GM12878 (cell line): ENCODE measurements at regions not wholly inside any gene's neighbourhood (a gene's known extent, or its start where the extent isn't known, plus 50 kb on each side); places are given as distances from the start of the nearest gene placed in this dataset.

Experiments
- EZH2 ChIP-seq: IDR thresholded peaks from 2 replicates; pipeline ENCODE4 v1.6.1; 2012; ENCODE audit warnings: low read depth, mild to moderate bottlenecking, control low read depth, inconsistent platforms, low read length, borderline replicate concordance; ENCODE audit not compliant: control insufficient read depth
- FOXK2 ChIP-seq: fragments of 450-650 bp; IDR thresholded peaks from 2 replicates; pipeline ENCODE4 v1.6.1; 2017; ENCODE audit warnings: mild to moderate bottlenecking, moderate library complexity
- MEF2B ChIP-seq: fragments of 450-650 bp; IDR thresholded peaks from 2 replicates; pipeline ENCODE4 v1.6.1; 2018; ENCODE audit warnings: mild to moderate bottlenecking, moderate library complexity; ENCODE audit not compliant: partially characterized antibody, poor library complexity, severe bottlenecking
- MYC ChIP-seq: IDR thresholded peaks from 2 replicates; pipeline ENCODE4 v1.6.1; 2011; ENCODE audit warnings: mild to moderate bottlenecking, low read length, moderate library complexity, inconsistent platforms; ENCODE audit not compliant: insufficient read depth, insufficient replicate concordance, insufficient read length, severe bottlenecking
- POLR2AphosphoS5 ChIP-seq: IDR thresholded peaks from 2 replicates; pipeline ENCODE4 v1.6.1; 2011; ENCODE audit warnings: mild to moderate bottlenecking, low read length, inconsistent platforms
- POU2F2 ChIP-seq: IDR thresholded peaks from 3 replicates; pipeline ENCODE4 v1.6.1; 2011; ENCODE audit warnings: low read depth, mild to moderate bottlenecking, low read length, borderline replicate concordance
- RAD21 ChIP-seq: IDR thresholded peaks from 2 replicates; pipeline ENCODE4 v1.6.1; 2011; ENCODE audit warnings: mild to moderate bottlenecking, low read depth, low read length, moderate library complexity; ENCODE audit not compliant: insufficient read depth
- SMAD5 ChIP-seq: IDR thresholded peaks from 2 replicates; pipeline ENCODE4 v1.6.1; 2016; ENCODE audit warnings: antibody characterized with exemption, low read depth
- TAF1 ChIP-seq: IDR thresholded peaks from 2 replicates; pipeline ENCODE4 v1.6.1; 2011; ENCODE audit warnings: mild to moderate bottlenecking, low read depth, low read length, borderline replicate concordance
- ZBTB33 ChIP-seq: fragments of 450-650 bp; IDR thresholded peaks from 2 replicates; pipeline ENCODE4 v1.6.1; 2017; ENCODE audit warnings: mild to moderate bottlenecking
- ZBTB4 ChIP-seq: fragments of 450-650 bp; formaldehyde crosslinking; IDR thresholded peaks from 2 replicates; pipeline ENCODE4 v1.4.0; 2022; ENCODE audit warnings: mild to moderate bottlenecking, moderate library complexity
- ZBTB40 ChIP-seq: fragments of 450-650 bp; IDR thresholded peaks from 2 replicates; pipeline ENCODE4 v1.6.1; 2016; ENCODE audit warnings: mild to moderate bottlenecking, moderate library complexity, borderline replicate concordance
- TF ChIP-seq, protein P1 (sequence below), 3 experiments: IDR thresholded peaks in 2 of 3; conservative IDR thresholded peaks in 1 of 3; 2 replicates each; pipeline ENCODE4 v1.5.1; 2011; ENCODE audit warnings: low read depth in 3 of 3, low read length in 3 of 3, mild to moderate bottlenecking in 3 of 3, control low read depth in 2 of 3, moderate library complexity in 2 of 3, inconsistent platforms in 1 of 3, mixed read lengths in 1 of 3; ENCODE audit not compliant: control insufficient read depth in 2 of 3, insufficient read depth in 1 of 3; ENCODE audit errors: extremely low read depth in 1 of 3

GRCh38 chr15:85924088-85924487, 129.4 kb upstream of the KLHL25 start:
- no peak for TF ChIP-seq RAD21
- TF ChIP-seq EZH2, result no peak
- TF ChIP-seq MYC, result no peak
- TF ChIP-seq SMAD5, result no peak
- TF ChIP-seq, protein P1, sequence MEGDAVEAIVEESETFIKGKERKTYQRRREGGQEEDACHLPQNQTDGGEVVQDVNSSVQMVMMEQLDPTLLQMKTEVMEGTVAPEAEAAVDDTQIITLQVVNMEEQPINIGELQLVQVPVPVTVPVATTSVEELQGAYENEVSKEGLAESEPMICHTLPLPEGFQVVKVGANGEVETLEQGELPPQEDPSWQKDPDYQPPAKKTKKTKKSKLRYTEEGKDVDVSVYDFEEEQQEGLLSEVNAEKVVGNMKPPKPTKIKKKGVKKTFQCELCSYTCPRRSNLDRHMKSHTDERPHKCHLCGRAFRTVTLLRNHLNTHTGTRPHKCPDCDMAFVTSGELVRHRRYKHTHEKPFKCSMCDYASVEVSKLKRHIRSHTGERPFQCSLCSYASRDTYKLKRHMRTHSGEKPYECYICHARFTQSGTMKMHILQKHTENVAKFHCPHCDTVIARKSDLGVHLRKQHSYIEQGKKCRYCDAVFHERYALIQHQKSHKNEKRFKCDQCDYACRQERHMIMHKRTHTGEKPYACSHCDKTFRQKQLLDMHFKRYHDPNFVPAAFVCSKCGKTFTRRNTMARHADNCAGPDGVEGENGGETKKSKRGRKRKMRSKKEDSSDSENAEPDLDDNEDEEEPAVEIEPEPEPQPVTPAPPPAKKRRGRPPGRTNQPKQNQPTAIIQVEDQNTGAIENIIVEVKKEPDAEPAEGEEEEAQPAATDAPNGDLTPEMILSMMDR (IDR thresholded peaks at IDR 0.05 in 2 of 3, conservative IDR thresholded peaks at IDR 0.05 in 1 of 3; ENCODE audit: control insufficient read depth in 2 of 3, extremely low read depth in 1 of 3, insufficient read depth in 1 of 3, low read depth in 3 of 3, low read length in 3 of 3), result no peak
- no peak for TF ChIP-seq MEF2B
- TF ChIP-seq ZBTB4 (CRISPR knock-in tag), result no peak
- no peak for TF ChIP-seq ZBTB33
- no peak for TF ChIP-seq FOXK2
- no peak for TF ChIP-seq ZBTB40
- no peak for TF ChIP-seq TAF1
- TF ChIP-seq POLR2AphosphoS5, result no peak
- TF ChIP-seq POU2F2, result no peak
